Activated naive CD8-positive, alpha-beta T cell treated with anti-CD3 and anti-CD28 coated beads, Interleukin-2, amount 10 ng/mL, durations not matched to agents 7 days and 5 days (primary cell): ENCODE measurements at regions not wholly inside any gene's neighbourhood (a gene's known extent, or its start where the extent isn't known, plus 50 kb on each side); places are given as distances from the start of the nearest gene placed in this dataset.

ENCODE experiments used
- ATAC-seq: fragments of 150-1000 bp; cut with Tn5 transposase; one replicate; pipeline ENCODE4 v1.10.0; 2021; ENCODE audit warnings: low read depth, moderate library complexity
- POLR2A ChIA-PET: fragments of 350-600 bp; sonication (Branson Sonifier 250); formaldehyde crosslinking; loops from one replicate; lab custom pipeline; 2021; ENCODE audit warnings: antibody characterized with exemption; lab: Charles Lee
- DNase-seq: peaks from one replicate; pipeline ENCODE4 v3.0.0; 2021
- H3K27ac Mint-ChIP-seq: one replicate; pipeline ENCODE4 v1.8.0; 2022; ENCODE audit warnings: mild to moderate bottlenecking, mixed read lengths
- H3K27me3 Mint-ChIP-seq: one replicate; pipeline ENCODE4 v1.8.0; 2022; ENCODE audit warnings: mild to moderate bottlenecking, moderate library complexity, mixed read lengths
- H3K36me3 Mint-ChIP-seq: one replicate; pipeline ENCODE4 v1.8.0; 2021; ENCODE audit warnings: mild to moderate bottlenecking, mixed read lengths
- H3K4me1 Mint-ChIP-seq: one replicate; pipeline ENCODE4 v1.8.0; 2021; ENCODE audit warnings: mixed read lengths
- H3K4me3 Mint-ChIP-seq: one replicate; pipeline ENCODE4 v1.8.0; 2022; ENCODE audit warnings: mild to moderate bottlenecking, moderate library complexity, mixed read lengths
- H3K9me3 Mint-ChIP-seq: one replicate; pipeline ENCODE4 v1.8.0; 2021; ENCODE audit warnings: mixed read lengths

DNA sequence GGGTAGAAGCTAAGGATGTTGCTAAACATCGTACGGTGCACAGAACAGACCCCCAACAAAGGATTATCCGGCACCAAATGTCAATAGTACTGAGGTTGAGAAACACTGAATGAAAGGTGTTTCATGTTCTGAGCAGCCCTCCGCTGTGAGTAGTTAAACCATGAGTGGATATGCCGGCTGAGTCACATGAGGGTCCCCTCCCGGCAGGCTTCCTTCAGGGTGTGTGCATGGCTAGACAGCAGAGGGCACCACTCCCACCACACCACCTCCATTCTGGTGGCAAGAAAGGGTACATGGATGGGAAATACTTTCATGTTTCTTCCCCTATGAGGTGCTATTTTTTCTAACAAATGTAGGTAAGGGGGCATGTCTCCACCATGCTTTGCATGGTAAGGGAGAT, 128.3 kb upstream of the SEMA6D start:
- H3K9me3 Mint-ChIP-seq, result peaks cover 4% of the 10 kb centered on the region
- no peak overlapping the region for H3K27ac Mint-ChIP-seq
- ATAC-seq (no peak), DNase-seq (no peak)
- no peaks in the 10 kb centered on the region for H3K27me3 Mint-ChIP-seq
- no peaks in the 10 kb centered on the region for H3K36me3 Mint-ChIP-seq
- H3K4me1 Mint-ChIP-seq, result no peaks in the 10 kb centered on the region
- no peak overlapping the region for H3K4me3 Mint-ChIP-seq
- POLR2A ChIA-PET, result no interaction called here

DNA sequence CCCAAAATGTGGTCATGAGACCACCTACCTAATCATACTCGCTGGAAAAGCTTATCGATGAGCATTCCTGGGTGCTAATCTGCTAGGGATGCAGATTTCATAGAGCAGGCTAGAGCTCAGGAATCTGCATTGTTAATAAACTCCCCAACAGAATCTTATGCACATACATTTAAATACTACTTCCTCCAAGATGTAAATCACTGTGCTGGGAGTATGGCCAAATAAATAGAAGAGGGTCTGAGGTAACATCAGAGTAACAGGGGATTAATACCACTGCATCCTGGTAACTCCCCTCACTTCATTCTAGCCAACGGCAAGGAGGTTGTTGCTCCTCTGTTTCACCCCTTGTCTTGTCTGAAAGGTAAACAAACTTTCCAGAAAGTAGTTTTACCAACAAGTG, 118.3 kb upstream of the SEMA6D start:
- H3K27ac Mint-ChIP-seq, result no peak overlapping the region
- POLR2A ChIA-PET, result no interaction called here
- H3K4me3 Mint-ChIP-seq, result no peak overlapping the region
- ATAC-seq (no peak), DNase-seq (no peak)
- H3K4me1 Mint-ChIP-seq, result no peaks in the 10 kb centered on the region
- H3K36me3 Mint-ChIP-seq, result no peaks in the 10 kb centered on the region
- H3K9me3 Mint-ChIP-seq, result peaks cover 4% of the 10 kb centered on the region
- H3K27me3 Mint-ChIP-seq, result no peaks in the 10 kb centered on the region

DNA sequence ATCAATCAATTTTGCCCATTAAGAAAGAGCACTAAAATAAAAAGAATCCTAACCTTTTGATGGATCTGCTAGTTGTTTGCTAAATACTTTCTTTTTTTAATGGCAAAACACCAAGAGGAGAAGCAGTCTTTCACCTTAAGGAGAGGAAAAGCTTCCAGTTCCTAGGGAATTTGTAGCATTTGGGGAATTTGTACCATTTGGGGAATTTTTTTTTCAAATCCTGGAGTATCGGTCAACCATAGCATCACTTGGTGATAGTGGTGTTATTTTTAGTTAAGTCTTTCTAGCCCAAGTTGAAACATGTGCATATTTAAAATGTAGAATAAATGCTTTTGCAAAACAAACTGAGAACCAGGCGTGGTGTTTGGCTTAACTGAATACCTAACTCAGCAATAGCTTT, 117.5 kb upstream of the SEMA6D start:
- POLR2A ChIA-PET, result no interaction called here
- Mint-ChIP-seq H3K36me3 (no peaks in the 10 kb centered on the region), H3K4me3 (no peak overlapping the region), H3K27me3 (no peaks in the 10 kb centered on the region), H3K9me3 (peaks cover 4% of the 10 kb centered on the region), H3K27ac (no peak overlapping the region), H3K4me1 (no peaks in the 10 kb centered on the region)
- ATAC-seq, result no peak
- no peak for DNase-seq

GRCh38 chr15:47602121-47602520, 115.2 kb upstream of the SEMA6D start:
- DNase-seq (no peak), ATAC-seq (no peak)
- no peak overlapping the region for H3K4me3 Mint-ChIP-seq
- H3K9me3 Mint-ChIP-seq, result no peaks in the 10 kb centered on the region
- no peaks in the 10 kb centered on the region for H3K36me3 Mint-ChIP-seq
- no peak overlapping the region for H3K27ac Mint-ChIP-seq
- H3K4me1 Mint-ChIP-seq, result no peaks in the 10 kb centered on the region
- no peaks in the 10 kb centered on the region for H3K27me3 Mint-ChIP-seq
- POLR2A ChIA-PET, result no interaction called here

DNA sequence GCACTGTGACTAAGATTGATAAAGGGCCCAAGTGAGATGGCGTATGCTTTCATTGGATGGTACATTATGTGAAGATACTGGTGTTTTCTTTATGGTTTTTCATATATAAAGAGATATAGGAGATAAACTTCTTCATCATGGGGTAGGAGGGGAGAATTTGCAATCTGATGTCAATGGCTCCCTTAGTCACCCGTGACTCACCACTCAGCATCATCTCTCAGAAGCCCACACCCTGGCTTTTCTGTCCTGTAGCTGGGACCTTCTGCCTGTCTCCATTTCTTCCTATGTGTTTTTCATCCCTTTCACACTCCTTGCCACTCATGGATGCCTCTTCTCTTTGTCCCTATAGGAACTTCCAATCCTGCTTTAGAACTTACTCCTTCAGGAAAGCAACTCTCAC, 114.3 kb upstream of the SEMA6D start:
- Mint-ChIP-seq H3K4me3 (no peak overlapping the region), H3K4me1 (no peaks in the 10 kb centered on the region), H3K27me3 (no peaks in the 10 kb centered on the region), H3K36me3 (no peaks in the 10 kb centered on the region), H3K27ac (no peak overlapping the region), H3K9me3 (no peaks in the 10 kb centered on the region)
- POLR2A ChIA-PET, result no interaction called here
- DNase-seq (no peak), ATAC-seq (no peak)

- DNase-seq, result no peak
- Mint-ChIP-seq H3K4me1 (no peaks in the 10 kb centered on the region), H3K27ac (no peak overlapping the region), H3K4me3 (no peak overlapping the region), H3K36me3 (no peaks in the 10 kb centered on the region), H3K9me3 (peaks cover 1% of the 10 kb centered on the region), H3K27me3 (no peaks in the 10 kb centered on the region)
- POLR2A ChIA-PET, result no interaction called here
- no peak for ATAC-seq
Observed at GRCh38 chr15:47607695-47608094, 109.6 kb upstream of the SEMA6D start.

GRCh38 chr15:47609693-47610092, 107.6 kb upstream of the SEMA6D start:
- POLR2A ChIA-PET, result no interaction called here
- no peak for ATAC-seq
- Mint-ChIP-seq H3K27me3 (no peaks in the 10 kb centered on the region), H3K9me3 (peaks cover 1% of the 10 kb centered on the region), H3K4me3 (no peak overlapping the region), H3K27ac (no peak overlapping the region), H3K4me1 (no peaks in the 10 kb centered on the region), H3K36me3 (no peaks in the 10 kb centered on the region)
- DNase-seq, result no peak

- H3K27me3 Mint-ChIP-seq, result no peaks in the 10 kb centered on the region
- no peaks in the 10 kb centered on the region for H3K4me1 Mint-ChIP-seq
- POLR2A ChIA-PET, result no interaction called here
- peaks cover 1% of the 10 kb centered on the region for H3K9me3 Mint-ChIP-seq
- H3K36me3 Mint-ChIP-seq, result no peaks in the 10 kb centered on the region
- H3K4me3 Mint-ChIP-seq, result no peak overlapping the region
- ATAC-seq, result no peak
- H3K27ac Mint-ChIP-seq, result no peak overlapping the region
- DNase-seq, result no peak
Observed at GRCh38 chr15:47610736-47611135, 106.6 kb upstream of the SEMA6D start.

GRCh38 chr15:47614360-47615011, 102.8 kb upstream of the SEMA6D start:
- no peak overlapping the region for H3K27ac Mint-ChIP-seq
- POLR2A ChIA-PET, result no interaction called here

DNA sequence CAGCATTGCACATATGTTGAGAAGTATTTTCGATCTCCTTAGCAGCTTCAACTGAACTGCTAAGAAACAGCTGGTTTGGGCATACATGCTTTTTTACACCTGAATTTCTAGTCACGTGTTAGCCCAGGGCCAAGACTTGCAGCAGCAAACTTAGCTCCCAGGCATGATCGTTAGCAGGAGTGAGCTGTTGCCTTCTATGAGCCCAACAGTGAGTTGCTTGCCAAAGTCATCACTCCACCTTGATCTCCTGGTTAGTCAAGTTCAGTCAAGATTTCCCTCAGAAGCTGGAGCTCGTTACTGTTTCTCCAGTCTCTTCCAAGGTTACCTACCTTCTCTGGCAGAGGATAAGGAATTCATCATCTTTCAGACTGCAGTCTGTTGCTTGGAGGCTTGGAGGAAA, 100.4 kb upstream of the SEMA6D start:
- POLR2A ChIA-PET, result no interaction called here
- H3K4me1 Mint-ChIP-seq, result no peaks in the 10 kb centered on the region
- ATAC-seq (no peak), DNase-seq (no peak)
- H3K9me3 Mint-ChIP-seq, result no peaks in the 10 kb centered on the region
- no peaks in the 10 kb centered on the region for H3K36me3 Mint-ChIP-seq
- H3K27ac Mint-ChIP-seq, result no peak overlapping the region
- no peak overlapping the region for H3K4me3 Mint-ChIP-seq
- H3K27me3 Mint-ChIP-seq, result no peaks in the 10 kb centered on the region

More at GRCh38 chr15:47614360-47615011, 102.8 kb upstream of the SEMA6D start:
- Mint-ChIP-seq H3K4me3 (no peak overlapping the region), H3K27me3 (no peaks in the 10 kb centered on the region), H3K9me3 (peaks cover 1% of the 10 kb centered on the region), H3K36me3 (no peaks in the 10 kb centered on the region), H3K4me1 (no peaks in the 10 kb centered on the region)
- ATAC-seq (no peak), DNase-seq (no peak)

DNA sequence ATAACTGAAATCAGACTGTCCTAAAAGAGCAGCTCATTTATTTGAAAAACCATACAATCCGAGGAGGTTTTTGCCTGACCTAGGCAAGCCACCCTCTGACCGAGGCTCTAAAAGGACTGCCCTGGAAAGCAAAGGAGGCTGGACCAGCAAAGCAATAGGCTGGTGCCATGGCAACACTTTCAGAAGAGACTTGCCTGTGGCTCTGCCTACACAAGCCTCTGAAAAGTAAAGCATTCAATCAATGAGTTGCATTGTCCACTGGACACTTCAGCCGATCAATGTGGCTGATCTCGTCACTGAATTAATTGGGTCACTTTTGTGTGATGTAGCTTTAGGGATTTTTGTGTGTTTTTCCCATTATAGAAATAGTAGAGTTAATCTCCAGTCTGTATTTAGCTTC, 99.1 kb upstream of the SEMA6D start:
- no peaks in the 10 kb centered on the region for H3K9me3 Mint-ChIP-seq
- ATAC-seq (no peak), DNase-seq (no peak)
- H3K36me3 Mint-ChIP-seq, result no peaks in the 10 kb centered on the region
- H3K27ac Mint-ChIP-seq, result no peak overlapping the region
- no peak overlapping the region for H3K4me3 Mint-ChIP-seq
- POLR2A ChIA-PET, result no interaction called here
- H3K27me3 Mint-ChIP-seq, result no peaks in the 10 kb centered on the region
- no peaks in the 10 kb centered on the region for H3K4me1 Mint-ChIP-seq

GRCh38 chr15:47620960-47621681, 96.2 kb upstream of the SEMA6D start:
- H3K36me3 Mint-ChIP-seq, result no peaks in the 10 kb centered on the region
- POLR2A ChIA-PET, result no interaction called here
- H3K9me3 Mint-ChIP-seq, result no peaks in the 10 kb centered on the region
- no peaks in the 10 kb centered on the region for H3K27me3 Mint-ChIP-seq
- H3K4me1 Mint-ChIP-seq, result no peaks in the 10 kb centered on the region
- DNase-seq (no peak), ATAC-seq (no peak)
- H3K4me3 Mint-ChIP-seq, result no peak overlapping the region
- H3K27ac Mint-ChIP-seq, result no peak overlapping the region

DNA sequence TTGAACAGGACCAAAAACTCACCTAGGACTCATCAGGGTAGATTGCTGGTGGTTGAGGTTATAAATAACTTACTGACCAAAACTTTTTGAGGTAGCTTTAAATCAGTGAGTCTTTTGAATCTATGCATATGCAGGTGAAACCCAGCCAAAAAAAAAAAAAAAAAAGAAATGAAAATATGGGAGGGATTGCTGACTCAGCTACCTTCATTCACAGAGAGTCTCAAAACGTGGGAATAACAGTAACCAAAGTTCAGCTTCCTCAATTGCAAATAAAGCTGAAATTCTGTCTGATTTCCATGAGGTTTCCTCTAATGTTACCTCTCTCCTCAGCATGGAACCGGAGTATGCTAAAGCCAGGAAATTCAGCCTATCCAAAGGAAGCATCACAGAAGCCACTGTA, 95.2 kb upstream of the SEMA6D start:
- H3K36me3 Mint-ChIP-seq, result no peaks in the 10 kb centered on the region
- ATAC-seq, result no peak
- no peaks in the 10 kb centered on the region for H3K4me1 Mint-ChIP-seq
- no peak for DNase-seq
- H3K27me3 Mint-ChIP-seq, result no peaks in the 10 kb centered on the region
- POLR2A ChIA-PET, result no interaction called here
- H3K9me3 Mint-ChIP-seq, result no peaks in the 10 kb centered on the region
- no peak overlapping the region for H3K27ac Mint-ChIP-seq
- no peak overlapping the region for H3K4me3 Mint-ChIP-seq

DNA sequence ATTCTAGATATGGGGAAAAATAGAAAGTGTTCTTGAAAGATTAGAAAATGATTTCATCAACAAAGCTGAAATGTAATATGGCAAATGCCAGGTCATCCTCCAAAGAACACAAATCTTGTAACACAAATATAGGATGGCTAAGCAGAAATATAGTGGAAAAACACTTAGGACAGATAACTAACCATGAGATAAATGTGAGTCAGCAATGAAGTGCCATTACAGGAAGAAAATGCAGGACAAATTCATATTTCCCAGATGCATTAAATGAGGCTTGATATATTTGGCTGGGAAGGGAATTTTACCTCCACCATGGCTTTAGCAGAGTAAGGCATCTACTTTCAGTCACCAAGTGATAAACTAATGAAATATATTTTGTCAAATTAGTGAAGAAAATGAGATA, 92.8 kb upstream of the SEMA6D start:
- no peaks in the 10 kb centered on the region for H3K27me3 Mint-ChIP-seq
- no peak for DNase-seq
- no peak overlapping the region for H3K4me3 Mint-ChIP-seq
- no peak for ATAC-seq
- no peak overlapping the region for H3K27ac Mint-ChIP-seq
- no peaks in the 10 kb centered on the region for H3K36me3 Mint-ChIP-seq
- no peaks in the 10 kb centered on the region for H3K4me1 Mint-ChIP-seq
- POLR2A ChIA-PET, result no interaction called here
- H3K9me3 Mint-ChIP-seq, result no peaks in the 10 kb centered on the region
